GM12864 (cell line): ENCODE measurements at regions not wholly inside any gene's neighbourhood (a gene's known extent, or its start where the extent isn't known, plus 50 kb on each side); places are given as distances from the start of the nearest gene placed in this dataset.

Source experiments
- DNase-seq: peaks from one replicate; pipeline ENCODE4 v3.0.0-alpha.2; 2011; ENCODE audit warnings: low read depth
- H3K4me3 ChIP-seq: 2 replicates; pipeline ENCODE4 v1.5.1; 2011; ENCODE audit warnings: mild to moderate bottlenecking, low read depth, low read length, control low read depth
- CTCF ChIP-seq: IDR thresholded peaks from 2 replicates; pipeline ENCODE4 v1.5.1; 2011; ENCODE audit warnings: low read depth, mild to moderate bottlenecking, moderate library complexity, low read length, control low read depth, inconsistent platforms; ENCODE audit errors: missing control alignments

- no peak overlapping the region for H3K4me3 ChIP-seq
- DNase-seq, result no peak
- no peak for TF ChIP-seq CTCF
These were observed 980.9 kb upstream of the GJE1 start for GRCh38 chr6:141151710-141152417.

DNA sequence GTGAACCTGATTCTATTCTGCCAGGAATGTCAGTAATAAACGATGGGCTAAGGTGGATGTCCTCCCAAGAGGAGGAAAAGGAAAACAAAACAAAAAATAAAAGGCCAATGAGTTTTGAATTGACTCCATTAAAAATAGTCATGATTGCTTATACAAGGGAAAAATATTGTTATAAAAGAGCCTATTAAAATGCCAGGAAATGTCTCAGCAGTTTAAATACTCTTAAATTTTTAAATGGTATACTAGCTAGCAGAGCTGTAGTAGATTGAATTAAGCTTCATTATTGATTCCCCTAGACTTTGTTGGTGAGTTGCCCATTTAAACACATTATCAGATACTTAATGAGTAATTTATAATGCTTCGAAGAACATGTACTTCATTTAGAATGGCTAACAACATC is 990.9 kb upstream of the GJE1 start:
- DNase-seq, result no peak
- TF ChIP-seq CTCF, result no peak
- H3K4me3 ChIP-seq, result no peak overlapping the region

DNA sequence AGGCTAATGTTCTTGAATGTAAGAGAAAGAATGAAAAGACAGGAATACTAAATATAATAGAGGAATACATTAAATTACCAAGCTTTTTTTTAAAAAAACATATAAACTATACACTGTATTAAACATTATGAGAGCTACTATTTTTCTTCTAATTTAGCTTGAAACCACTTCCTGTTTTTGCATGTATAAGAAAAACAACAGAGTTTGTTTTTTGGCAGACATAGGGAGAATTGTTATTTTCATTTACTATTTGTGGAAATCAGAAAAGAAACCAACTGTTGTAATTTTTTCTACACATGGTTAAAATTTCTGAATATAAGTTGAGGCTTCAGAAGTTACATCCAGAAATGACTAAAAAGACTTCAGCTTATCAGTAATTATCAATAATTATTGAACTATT is 991.8 kb upstream of the GJE1 start:
- no peak for DNase-seq
- TF ChIP-seq CTCF, result no peak
- H3K4me3 ChIP-seq, result no peak overlapping the region

DNA sequence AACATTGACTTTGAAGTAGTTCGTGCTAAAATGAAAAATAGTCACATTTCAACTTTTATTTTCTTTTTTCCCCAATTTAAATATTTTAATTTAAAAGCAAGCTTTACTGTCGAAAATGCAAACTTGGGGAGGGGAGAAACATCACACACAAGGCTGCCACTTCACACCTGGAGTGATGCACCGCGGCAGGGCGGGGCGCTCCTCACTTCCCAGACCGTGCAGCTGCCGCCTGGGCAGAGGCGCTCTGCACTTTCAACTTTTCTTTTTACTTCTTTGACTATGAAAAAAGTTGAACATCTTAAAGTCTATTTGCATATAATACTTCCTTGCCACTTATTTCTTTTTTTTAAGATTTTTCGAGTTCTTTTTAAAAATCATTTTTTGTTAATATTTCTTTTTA is 993.3 kb upstream of the GJE1 start:
- TF ChIP-seq CTCF, result no peak
- no peak overlapping the region for H3K4me3 ChIP-seq
- no peak for DNase-seq

GRCh38 chr6:141134723-141135122 is 998.0 kb upstream of the GJE1 start:
- H3K4me3 ChIP-seq, result no peak overlapping the region
- no peak for DNase-seq
- TF ChIP-seq CTCF, result no peak

DNA sequence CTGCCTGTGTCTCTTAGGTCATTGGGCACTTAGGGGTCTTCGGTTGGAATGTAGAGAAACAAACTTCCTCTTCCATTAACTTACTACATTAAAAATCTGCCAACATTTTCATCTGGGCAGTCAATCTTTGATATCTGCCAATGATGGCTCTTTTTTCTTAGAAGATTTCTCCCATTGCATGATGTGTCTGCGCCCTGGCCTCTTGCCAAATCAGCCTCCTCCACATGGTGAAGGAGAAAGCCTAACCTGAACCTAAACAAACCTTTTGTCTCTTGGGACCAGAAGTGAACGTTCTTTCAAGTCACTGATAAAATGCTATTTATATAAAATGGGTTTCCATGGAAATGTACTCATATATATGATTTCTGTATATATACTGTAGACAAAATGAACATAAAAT is 998.9 kb upstream of the GJE1 start:
- no peak for DNase-seq
- no peak for TF ChIP-seq CTCF

DNA sequence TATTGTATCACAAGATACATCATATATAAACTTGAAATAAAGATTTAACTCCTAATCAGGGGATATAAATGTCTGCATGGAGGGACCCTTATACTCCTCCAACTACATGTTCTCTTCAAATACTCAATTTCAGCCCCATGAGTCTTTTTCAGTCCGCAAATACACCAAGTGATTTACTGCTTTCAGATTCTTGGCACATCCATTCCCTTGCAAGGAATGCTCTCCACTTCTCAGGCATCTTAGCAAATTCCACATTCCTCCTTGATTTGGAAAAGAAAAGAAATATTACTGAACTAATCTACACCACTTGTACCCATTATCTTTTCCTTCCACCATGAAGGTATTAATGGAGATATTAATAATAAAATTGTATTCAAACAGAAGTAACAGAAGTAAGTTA is 999.4 kb upstream of the GJE1 start:
- no peak for TF ChIP-seq CTCF
- DNase-seq, result no peak
- no peak overlapping the region for H3K4me3 ChIP-seq

More for the DNA sequence above, 998.9 kb upstream of the GJE1 start:
- no peak overlapping the region for H3K4me3 ChIP-seq
